ENCODE measurements at regions not wholly inside any gene's neighbourhood (a gene's known extent, or its start where the extent isn't known, plus 50 kb on each side); places are given as distances from the start of the nearest gene placed in this dataset.
"Not testable (repeated sequence)": the region's sequence is repeated elsewhere in the genome, so short reads cannot be mapped to it uniquely, and the experiment has no call there.

- TF ChIP-seq, protein P1, sequence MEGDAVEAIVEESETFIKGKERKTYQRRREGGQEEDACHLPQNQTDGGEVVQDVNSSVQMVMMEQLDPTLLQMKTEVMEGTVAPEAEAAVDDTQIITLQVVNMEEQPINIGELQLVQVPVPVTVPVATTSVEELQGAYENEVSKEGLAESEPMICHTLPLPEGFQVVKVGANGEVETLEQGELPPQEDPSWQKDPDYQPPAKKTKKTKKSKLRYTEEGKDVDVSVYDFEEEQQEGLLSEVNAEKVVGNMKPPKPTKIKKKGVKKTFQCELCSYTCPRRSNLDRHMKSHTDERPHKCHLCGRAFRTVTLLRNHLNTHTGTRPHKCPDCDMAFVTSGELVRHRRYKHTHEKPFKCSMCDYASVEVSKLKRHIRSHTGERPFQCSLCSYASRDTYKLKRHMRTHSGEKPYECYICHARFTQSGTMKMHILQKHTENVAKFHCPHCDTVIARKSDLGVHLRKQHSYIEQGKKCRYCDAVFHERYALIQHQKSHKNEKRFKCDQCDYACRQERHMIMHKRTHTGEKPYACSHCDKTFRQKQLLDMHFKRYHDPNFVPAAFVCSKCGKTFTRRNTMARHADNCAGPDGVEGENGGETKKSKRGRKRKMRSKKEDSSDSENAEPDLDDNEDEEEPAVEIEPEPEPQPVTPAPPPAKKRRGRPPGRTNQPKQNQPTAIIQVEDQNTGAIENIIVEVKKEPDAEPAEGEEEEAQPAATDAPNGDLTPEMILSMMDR (IDR thresholded peaks at IDR 0.05), result not testable (repeated sequence)
- TF ChIP-seq EP300 (IDR thresholded peaks at IDR 0.05; ENCODE audit: low read depth), result not testable (repeated sequence)
These were observed 182.8 kb upstream of the PLGLB2 start for GRCh38 chr2:87565116-87565515.
